ENCODE measurements at regions not wholly inside any gene's neighbourhood (a gene's known extent, or its start where the extent isn't known, plus 50 kb on each side); places are given as distances from the start of the nearest gene placed in this dataset.

DNA sequence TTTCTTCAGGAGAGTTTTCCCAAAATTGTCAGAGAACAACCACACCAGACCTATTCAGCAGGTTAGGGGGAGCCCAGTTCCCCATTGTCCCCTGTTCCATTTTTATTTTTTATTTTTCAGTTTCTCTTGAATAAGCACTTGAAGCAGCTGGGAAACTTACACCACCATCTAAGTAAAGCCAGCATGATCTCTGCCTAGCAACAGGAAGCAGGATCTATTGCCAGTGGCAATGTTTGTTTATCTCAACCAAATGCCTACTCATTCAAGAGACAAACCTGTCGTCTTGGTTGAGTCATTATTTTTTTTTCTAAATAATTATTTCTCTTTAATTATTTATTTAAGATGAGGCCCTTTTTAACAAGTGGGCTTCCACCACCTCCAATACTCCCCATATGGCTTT, 379.3 kb downstream of the PLK2 start:
- DNase-seq (ENCODE audit: insufficient read length, low spot score) (no peak), FAIRE-seq (no peak)

GRCh38 chr5:58077966-58078365, 381.9 kb downstream of the PLK2 start:
- DNase-seq (ENCODE audit: insufficient read length, low spot score) (no peak), FAIRE-seq (no peak)

DNA sequence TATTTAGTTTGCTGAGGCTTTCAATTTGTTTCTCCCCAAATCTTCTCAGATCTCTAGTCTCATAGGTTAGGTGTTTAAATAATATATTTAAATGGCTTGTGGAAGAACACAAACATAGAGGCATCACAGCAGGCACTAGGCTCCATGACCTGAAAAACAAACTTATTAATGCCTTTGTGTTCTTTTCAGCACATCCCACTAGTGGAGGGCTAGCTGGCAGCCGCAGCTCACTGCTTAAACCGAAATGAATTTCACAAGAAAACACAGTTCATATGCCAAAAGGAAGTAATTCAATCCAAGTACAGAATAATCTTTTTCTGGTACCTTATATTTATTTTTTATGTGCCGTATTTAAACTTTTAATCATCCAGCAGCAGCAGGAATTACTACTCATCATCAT, 382.5 kb downstream of the PLK2 start:
- FAIRE-seq (no peak), DNase-seq (ENCODE audit: insufficient read length, low spot score) (no peak)

DNA sequence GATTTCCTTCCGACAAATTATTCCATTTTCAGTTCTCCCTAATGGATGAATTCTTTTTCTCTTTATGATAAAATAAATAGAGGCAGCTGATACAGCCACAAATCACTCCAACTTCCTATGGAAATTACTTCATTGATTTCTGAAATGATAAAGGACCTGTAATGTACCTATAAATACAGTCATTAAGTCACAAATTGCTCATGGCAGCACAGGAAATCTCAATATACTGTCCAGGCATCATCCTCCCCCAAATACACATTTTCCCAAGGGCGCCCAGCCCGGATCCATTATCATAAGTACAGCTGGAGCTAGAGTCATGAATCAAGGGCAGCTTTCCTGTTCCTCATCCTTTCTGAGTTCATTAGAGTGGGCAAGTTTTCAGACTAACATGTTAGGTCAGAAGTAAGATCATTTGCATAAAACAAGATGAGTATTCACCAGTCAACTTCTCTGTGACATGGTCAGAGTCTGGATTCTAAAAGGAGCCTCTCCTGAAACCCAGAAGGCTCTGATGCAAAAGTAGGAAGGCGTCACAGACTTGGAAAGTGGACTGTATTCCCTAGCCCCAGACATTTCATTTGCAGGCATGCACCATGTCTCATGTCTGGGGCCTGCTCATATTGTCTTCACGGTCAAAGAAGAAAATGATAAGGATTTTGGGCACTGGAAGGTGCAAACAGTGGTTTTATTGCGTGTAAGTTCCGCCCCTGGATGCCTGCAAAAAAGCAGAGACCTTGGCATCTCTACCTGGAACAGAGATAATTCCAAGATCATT, 383.2 kb downstream of the PLK2 start:
- DNase-seq (ENCODE audit: insufficient read length, low spot score) = no peak
- no peak for FAIRE-seq

GRCh38 chr5:58075907-58076306, 384.0 kb downstream of the PLK2 start:
- FAIRE-seq (no peak), DNase-seq (ENCODE audit: insufficient read length, low spot score) (no peak)

DNA sequence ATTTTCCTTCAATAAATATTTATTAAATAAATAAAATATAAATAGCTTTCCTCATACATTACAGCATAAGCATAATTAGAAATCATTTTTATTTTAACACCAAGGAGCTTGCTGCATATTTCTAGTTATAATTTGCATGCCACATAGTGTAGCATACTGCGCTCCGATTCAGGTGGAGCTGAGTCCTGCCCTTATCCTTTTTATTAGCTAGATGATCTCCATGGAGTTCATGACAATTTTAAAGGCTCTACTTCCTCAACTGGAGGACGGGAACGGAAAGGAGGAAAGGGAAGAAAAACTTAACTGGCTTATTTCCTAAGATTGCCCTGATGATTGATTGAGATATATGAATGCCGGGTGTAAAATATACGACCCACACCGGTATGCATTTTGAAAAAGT, 385.2 kb downstream of the PLK2 start:
- FAIRE-seq (no peak), DNase-seq (ENCODE audit: insufficient read length, low spot score) (no peak)

DNA sequence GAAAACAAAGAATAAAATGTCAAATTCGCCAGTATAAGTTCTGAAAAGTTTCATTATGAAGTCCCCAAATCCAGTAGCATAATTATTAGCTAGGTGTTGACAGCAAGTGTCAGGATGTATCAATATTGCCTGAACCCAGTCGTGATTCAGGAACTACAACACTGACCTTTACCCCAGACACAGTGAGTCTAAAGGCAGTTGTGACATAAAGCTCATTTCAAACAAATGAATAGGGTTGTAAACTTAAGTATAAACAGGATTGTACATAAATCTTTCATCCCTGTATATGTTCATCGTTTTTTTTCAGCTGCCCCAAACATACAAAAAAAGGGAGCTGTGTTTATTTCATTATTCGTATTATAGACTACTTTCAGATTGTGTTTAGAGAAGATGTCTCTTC, 385.7 kb downstream of the PLK2 start:
- DNase-seq (ENCODE audit: insufficient read length, low spot score) (no peak), FAIRE-seq (no peak)

DNA sequence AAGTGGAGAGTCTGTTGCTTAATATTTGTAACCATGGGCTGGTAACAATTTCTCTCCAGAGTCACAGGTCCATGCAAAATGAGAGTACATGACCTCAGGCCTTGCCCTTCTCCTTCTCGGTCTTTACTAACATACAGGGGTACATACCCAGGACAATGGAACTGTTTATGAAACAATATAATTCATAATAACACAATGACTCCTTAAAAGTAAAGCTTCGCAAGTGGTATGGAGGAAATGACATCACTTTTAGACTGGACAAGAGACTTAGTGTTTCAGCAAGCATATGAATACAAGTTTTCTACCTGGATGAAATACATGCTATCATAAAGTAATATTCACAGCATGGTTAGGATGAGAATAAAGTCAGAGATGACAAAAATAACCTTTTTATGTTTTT, 386.6 kb downstream of the PLK2 start:
- FAIRE-seq = no peak
- no peak for DNase-seq (ENCODE audit: insufficient read length, low spot score)

DNA sequence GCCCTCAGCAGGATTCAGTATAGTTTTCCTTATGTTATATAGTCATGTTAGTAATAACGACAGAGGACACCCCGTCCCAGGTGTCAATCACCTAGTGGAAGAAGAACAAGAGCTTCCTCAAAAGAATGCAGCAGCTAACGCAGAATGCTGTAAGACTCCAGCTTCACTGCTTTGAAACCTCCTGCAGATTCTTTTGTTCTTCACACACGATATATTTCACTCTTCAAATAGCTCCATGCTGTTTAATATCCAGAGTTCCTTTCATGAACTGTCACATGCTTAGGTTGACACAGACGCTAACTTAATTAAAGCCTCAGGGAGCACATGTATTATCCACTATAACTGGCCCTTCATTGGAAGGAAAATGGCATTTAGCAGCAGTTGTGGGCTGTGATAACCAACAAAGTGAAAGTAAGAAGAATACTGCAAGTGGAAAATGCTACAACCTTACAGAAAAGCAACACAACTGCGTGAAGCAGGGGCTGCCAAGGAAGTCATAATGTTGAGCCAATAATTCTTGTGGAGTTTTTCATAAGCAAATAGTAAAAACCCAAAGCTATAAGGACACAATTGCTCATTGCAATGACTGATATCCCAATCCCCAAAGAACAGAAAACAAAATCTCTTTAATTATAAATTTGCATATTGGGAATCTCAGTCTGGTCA, 387.5 kb downstream of the PLK2 start:
- FAIRE-seq (no peak), DNase-seq (ENCODE audit: insufficient read length, low spot score) (no peak)

DNA sequence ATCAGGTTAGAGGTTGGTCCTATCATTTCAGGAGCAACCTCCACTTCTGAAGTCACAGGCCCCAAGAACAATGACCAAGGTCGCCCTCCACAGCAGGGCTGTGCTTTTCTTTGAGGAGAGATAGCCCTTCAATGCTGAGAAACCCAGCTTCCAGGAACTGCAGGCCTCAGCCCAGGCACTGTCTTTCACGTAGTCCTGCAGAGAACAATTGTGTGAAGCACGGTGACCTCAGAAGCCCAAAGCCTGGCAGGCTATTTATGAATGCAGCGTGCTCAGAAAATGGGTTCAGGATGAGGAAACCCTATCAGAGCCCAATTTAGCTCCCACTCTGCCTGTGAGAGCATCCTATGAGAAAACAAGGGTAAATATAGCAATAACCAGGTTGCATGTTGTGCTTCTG, 388.3 kb downstream of the PLK2 start:
- DNase-seq (ENCODE audit: insufficient read length, low spot score) (no peak), FAIRE-seq (no peak)

DNA sequence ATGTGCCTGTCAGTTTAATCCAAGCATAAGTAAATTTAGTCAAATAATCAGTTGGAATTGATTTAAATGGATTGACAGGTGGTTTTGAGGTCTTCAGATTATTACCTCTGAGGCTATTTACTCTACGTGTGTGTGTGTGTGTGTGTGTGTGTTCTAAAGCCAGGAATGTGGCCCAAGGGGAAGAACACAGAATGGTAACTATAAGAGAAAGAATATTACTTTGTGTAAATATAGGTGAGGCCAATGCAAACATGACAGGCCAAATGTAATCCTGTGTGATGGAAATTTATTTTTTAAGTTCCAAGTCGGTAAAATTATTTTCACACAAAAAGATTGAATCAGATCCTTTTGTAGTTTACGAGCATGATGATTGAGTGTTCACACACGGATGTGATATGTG, 390.0 kb downstream of the PLK2 start:
- no peak for DNase-seq (ENCODE audit: insufficient read length, low spot score)
- FAIRE-seq = no peak

DNA sequence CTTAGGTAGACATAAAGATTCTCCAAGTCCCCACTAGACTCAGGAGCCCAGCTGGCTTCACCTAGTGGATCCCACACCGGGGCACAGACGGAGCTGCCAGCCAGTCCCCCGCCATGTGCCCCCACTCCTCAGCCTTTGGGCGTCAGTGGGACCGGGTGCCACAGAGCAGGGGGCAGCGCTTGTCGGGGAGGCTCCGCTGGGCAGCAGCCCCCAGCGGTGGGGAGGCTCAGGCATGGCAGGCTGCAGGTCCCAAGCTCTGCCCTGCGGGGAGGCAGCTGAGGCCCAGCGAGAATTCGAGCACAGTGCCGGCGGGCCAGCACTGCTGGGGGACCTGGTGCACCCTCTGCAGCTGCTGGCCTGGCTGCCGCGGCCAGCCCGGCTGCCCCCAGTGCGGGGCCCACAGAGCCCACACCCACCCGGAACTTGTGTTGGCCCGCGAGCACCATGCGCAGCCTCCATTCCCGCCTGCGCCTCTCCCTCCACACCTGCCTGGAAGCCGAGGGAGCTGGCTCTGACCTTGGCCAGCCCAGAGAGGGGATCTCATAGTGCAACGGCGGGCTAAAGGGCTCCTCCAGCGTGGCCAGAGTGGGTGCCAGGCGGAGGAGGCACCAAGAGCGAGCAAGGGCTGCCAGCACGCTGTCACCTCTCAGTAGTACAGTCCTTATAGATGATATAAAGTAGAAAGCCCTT, 390.7 kb downstream of the PLK2 start:
- DNase-seq (ENCODE audit: insufficient read length, low spot score) (no peak), FAIRE-seq (no peak)

DNA sequence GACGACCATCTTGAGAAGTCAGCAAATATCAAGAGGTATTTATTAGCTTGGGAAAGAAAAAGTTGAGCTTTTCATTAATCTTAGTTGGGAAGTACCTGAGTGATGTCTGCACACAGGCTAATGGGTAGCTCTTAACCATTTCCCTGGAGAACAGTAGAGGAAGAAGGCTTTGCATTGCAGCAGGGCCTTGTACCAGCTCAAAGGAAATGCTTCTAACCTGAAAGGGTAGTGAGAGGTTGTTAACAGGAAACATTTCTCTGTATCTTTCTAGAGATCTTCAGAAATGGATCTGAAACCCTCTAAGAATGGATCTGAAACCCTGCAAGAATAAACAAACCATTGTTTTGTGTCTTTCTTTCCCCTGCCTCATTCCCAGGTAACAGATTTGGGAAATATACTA, 393.3 kb downstream of the PLK2 start:
- DNase-seq (ENCODE audit: insufficient read length, low spot score) = no peak
- no peak for FAIRE-seq

GRCh38 chr5:58066076-58066475, 393.8 kb downstream of the PLK2 start:
- DNase-seq (ENCODE audit: insufficient read length, low spot score) (no peak), FAIRE-seq (no peak)

- DNase-seq (ENCODE audit: insufficient read length, low spot score) = no peak
- no peak for FAIRE-seq
Measured at GRCh38 chr5:58064801-58065200, 395.1 kb downstream of the PLK2 start.

GRCh38 chr5:58060996-58061395, 398.9 kb downstream of the PLK2 start:
- no peak for DNase-seq (ENCODE audit: insufficient read length, low spot score)
- no peak for FAIRE-seq

- FAIRE-seq (no peak), DNase-seq (ENCODE audit: insufficient read length, low spot score) (no peak)
Measured at GRCh38 chr5:58057324-58057723, 402.6 kb downstream of the PLK2 start.

GRCh38 chr5:58056546-58056945, 403.3 kb downstream of the PLK2 start:
- FAIRE-seq (no peak), DNase-seq (ENCODE audit: insufficient read length, low spot score) (no peak)

GRCh38 chr5:58054018-58054417, 405.9 kb downstream of the PLK2 start:
- DNase-seq (ENCODE audit: insufficient read length, low spot score) = no peak
- no peak for FAIRE-seq

GRCh38 chr5:58048954-58049353, 410.9 kb downstream of the PLK2 start:
- DNase-seq (ENCODE audit: insufficient read length, low spot score) (no peak), FAIRE-seq (no peak)

DNA sequence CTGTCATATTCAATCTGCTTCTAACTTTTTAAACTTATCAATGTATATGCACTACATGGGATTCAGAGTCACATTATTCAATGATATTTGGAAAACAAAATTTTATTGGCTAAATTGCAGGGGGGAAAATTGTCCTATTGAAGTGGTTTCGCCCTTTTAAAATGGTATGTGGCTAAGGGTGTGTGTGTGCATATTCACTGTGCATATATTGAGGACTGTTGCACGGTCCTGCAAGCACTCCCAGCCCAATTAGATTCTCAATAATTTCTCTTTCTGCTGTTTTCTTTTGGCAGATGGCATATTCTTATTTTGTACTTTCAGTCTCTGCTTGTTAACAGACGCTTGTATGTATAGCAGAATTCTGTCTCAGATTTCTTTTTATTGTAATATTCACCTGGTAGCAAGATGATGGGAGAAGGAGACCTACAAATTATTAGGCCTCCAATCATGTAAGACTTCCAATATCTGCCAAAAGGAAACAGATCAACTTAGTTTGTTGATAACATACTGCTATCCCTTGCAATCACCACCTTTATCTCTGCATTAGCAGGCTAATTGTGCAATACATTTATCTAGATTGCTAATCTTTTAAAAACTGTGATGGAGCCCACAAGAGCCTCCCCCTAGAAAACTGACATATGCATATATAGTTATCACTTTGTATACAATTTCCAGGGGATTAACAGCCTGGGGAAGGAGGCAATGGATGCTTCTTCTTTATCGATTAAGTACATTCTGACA, 411.5 kb downstream of the PLK2 start:
- no peak for FAIRE-seq
- no peak for DNase-seq (ENCODE audit: insufficient read length, low spot score)
